KMS-11 (cell line): ENCODE measurements at regions not wholly inside any gene's neighbourhood (a gene's known extent, or its start where the extent isn't known, plus 50 kb on each side); places are given as distances from the start of the nearest gene placed in this dataset.

Source experiments
- H2AFZ ChIP-seq: fragments of 200-600 bp; sonication (generic); 2 replicates; pipeline ENCODE4 v1.6.1; 2016; ENCODE audit warnings: antibody characterized with exemption, mixed run types, low read depth
- H3K27ac ChIP-seq: fragments of 200-600 bp; sonication (generic); 2 replicates; pipeline ENCODE4 v1.6.1; 2016; ENCODE audit warnings: mild to moderate bottlenecking, mixed run types
- H3K27me3 ChIP-seq: fragments of 200-600 bp; sonication (generic); 2 replicates; pipeline ENCODE4 v1.6.1; 2017; ENCODE audit warnings: mild to moderate bottlenecking, low read depth, mixed run types, moderate library complexity; ENCODE audit not compliant: insufficient read depth
- H3K36me3 ChIP-seq: fragments of 200-600 bp; sonication (generic); 2 replicates; pipeline ENCODE4 v1.6.1; 2017; ENCODE audit warnings: mild to moderate bottlenecking, mixed run types; ENCODE audit not compliant: insufficient read depth
- H3K4me1 ChIP-seq: fragments of 200-600 bp; sonication (generic); 2 replicates; pipeline ENCODE4 v1.6.1; 2016; ENCODE audit warnings: mild to moderate bottlenecking, low read depth, mixed run types; ENCODE audit not compliant: poor library complexity, severe bottlenecking
- H3K4me2 ChIP-seq: fragments of 200-600 bp; sonication (generic); 2 replicates; pipeline ENCODE4 v1.7.0; 2016; ENCODE audit warnings: mild to moderate bottlenecking, mixed run types
- H3K4me3 ChIP-seq: fragments of 200-600 bp; sonication (generic); IDR thresholded peaks from 2 replicates; pipeline ENCODE4 v1.6.1; 2017; ENCODE audit warnings: low read depth, low read length, mixed read lengths; ENCODE audit not compliant: insufficient read depth
- H3K79me2 ChIP-seq: fragments of 200-600 bp; sonication (generic); 2 replicates; pipeline ENCODE4 v1.6.1; 2016; ENCODE audit warnings: low read depth, mixed run types; ENCODE audit not compliant: insufficient read depth
- H3K9ac ChIP-seq: fragments of 200-600 bp; sonication (generic); 2 replicates; pipeline ENCODE4 v1.6.1; 2016; ENCODE audit warnings: mild to moderate bottlenecking, mixed run types
- H4K20me1 ChIP-seq: fragments of 200-600 bp; sonication (generic); 2 replicates; pipeline ENCODE4 v1.6.1; 2016; ENCODE audit warnings: mild to moderate bottlenecking, mixed run types; ENCODE audit not compliant: insufficient read depth
- TF ChIP-seq, protein P1 (sequence below): fragments of 200-600 bp; sonication (generic); conservative IDR thresholded peaks from 2 replicates; pipeline ENCODE4 v1.6.1; 2017; ENCODE audit warnings: low read depth, mild to moderate bottlenecking, antibody characterized with exemption, low read length, moderate library complexity, mixed read lengths

DNA sequence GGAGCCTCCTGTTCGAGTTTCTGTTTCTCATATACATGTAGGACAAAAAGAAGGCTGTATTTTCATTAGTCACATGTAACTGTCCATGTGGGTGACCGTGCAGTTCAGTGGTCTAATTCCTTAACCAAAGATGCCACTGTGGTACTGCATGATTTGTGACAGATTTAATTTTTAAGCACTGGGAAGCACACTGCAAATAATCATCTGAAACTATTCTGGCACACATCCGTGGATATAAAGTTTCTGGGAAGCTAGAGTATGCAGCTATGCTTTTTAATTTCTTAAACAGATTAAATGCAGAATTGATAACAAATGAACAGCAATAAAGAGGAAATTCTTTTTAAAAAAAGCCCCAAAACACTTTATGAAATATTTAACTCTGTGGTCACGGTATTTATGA lies 254.8 kb downstream of the LMO4 start:
- Histone ChIP-seq H3K79me2 (no peaks in the 10 kb centered on the region), H2AFZ (no peak overlapping the region), H3K36me3 (no peaks in the 10 kb centered on the region), H3K4me3 (no peak overlapping the region), H3K27ac (no peak overlapping the region), H4K20me1 (no peaks in the 10 kb centered on the region), H3K4me1 (no peaks in the 10 kb centered on the region), H3K27me3 (no peaks in the 10 kb centered on the region), H3K9ac (no peak overlapping the region), H3K4me2 (no peak overlapping the region)
- TF ChIP-seq, protein P1, sequence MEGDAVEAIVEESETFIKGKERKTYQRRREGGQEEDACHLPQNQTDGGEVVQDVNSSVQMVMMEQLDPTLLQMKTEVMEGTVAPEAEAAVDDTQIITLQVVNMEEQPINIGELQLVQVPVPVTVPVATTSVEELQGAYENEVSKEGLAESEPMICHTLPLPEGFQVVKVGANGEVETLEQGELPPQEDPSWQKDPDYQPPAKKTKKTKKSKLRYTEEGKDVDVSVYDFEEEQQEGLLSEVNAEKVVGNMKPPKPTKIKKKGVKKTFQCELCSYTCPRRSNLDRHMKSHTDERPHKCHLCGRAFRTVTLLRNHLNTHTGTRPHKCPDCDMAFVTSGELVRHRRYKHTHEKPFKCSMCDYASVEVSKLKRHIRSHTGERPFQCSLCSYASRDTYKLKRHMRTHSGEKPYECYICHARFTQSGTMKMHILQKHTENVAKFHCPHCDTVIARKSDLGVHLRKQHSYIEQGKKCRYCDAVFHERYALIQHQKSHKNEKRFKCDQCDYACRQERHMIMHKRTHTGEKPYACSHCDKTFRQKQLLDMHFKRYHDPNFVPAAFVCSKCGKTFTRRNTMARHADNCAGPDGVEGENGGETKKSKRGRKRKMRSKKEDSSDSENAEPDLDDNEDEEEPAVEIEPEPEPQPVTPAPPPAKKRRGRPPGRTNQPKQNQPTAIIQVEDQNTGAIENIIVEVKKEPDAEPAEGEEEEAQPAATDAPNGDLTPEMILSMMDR: no peak

DNA sequence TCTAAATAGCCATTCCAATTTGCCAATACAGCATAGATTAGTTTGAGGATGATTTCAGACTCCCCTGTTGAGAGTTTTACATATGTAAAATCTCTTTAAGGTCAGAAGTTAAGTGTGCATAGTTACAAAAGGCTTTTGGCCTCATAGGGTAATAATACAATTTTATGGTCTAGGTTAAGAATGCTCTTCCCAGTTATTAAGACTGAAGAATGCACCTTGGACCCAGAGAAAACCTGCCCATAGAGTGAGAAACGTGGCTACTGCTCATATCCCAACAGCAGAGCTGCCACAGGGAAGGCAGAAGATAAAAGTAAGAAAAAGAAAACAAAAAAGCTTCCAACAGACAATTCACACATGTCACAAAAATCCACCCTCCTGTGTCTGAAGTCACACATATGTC lies 255.9 kb downstream of the LMO4 start:
- Histone ChIP-seq H3K4me2 (no peak overlapping the region), H3K4me1 (no peaks in the 10 kb centered on the region), H3K79me2 (no peaks in the 10 kb centered on the region), H3K36me3 (no peaks in the 10 kb centered on the region), H2AFZ (no peak overlapping the region), H3K27ac (no peak overlapping the region), H4K20me1 (no peaks in the 10 kb centered on the region), H3K4me3 (no peak overlapping the region), H3K9ac (no peak overlapping the region), H3K27me3 (no peaks in the 10 kb centered on the region)
- TF ChIP-seq, protein P1: no peak

DNA sequence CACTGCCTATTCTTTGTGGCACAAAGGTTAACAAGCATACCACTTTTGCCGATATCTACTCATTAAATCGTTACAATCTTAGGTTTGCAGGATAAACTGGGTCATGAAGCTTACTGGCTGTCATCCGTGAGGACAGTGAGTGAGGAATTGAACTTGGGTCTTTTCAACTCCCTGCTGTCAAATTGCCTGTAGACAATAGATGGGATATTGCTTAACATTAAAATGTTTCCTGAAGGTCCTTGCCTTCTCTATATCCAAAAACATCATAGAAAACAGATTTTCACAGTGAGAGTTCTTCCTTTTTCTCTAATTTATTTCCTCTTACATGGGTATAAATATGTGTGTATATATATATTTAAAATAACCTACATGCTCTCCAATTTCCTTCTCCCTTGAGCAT lies 257.8 kb downstream of the LMO4 start:
- no peak overlapping the region for H3K4me3 ChIP-seq
- no peaks in the 10 kb centered on the region for H3K36me3 ChIP-seq
- H3K79me2 ChIP-seq: no peaks in the 10 kb centered on the region
- TF ChIP-seq, protein P1: no peak
- H3K4me1 ChIP-seq: no peaks in the 10 kb centered on the region
- no peaks in the 10 kb centered on the region for H3K27me3 ChIP-seq
- no peak overlapping the region for H3K27ac ChIP-seq
- H3K4me2 ChIP-seq: no peak overlapping the region
- no peak overlapping the region for H3K9ac ChIP-seq
- H4K20me1 ChIP-seq: no peaks in the 10 kb centered on the region
- no peak overlapping the region for H2AFZ ChIP-seq

DNA sequence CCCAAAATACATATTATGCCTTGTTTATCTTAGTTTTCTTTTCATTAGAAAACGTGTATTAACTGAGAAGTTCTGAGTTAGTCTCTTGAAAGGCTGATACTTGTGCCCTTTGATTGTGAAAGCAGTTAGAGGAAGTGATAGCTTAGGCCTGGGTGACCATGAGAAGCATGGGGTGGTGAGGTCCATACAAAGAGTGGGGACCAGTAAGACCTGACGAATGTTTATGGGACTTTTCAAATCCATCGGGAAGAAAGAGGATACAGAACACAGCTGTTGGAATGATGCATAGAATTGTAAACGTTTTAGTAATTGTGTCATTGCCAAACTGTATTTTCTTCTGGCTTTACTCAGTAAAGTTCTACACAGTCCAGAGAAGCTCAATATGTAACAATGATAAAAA lies 259.8 kb downstream of the LMO4 start:
- Histone ChIP-seq H3K4me1 (no peaks in the 10 kb centered on the region), H2AFZ (no peak overlapping the region), H3K79me2 (no peaks in the 10 kb centered on the region), H3K9ac (no peak overlapping the region), H3K36me3 (no peaks in the 10 kb centered on the region), H3K27me3 (no peaks in the 10 kb centered on the region), H4K20me1 (no peaks in the 10 kb centered on the region), H3K4me3 (no peak overlapping the region), H3K27ac (no peak overlapping the region), H3K4me2 (no peak overlapping the region)
- TF ChIP-seq, protein P1: no peak

DNA sequence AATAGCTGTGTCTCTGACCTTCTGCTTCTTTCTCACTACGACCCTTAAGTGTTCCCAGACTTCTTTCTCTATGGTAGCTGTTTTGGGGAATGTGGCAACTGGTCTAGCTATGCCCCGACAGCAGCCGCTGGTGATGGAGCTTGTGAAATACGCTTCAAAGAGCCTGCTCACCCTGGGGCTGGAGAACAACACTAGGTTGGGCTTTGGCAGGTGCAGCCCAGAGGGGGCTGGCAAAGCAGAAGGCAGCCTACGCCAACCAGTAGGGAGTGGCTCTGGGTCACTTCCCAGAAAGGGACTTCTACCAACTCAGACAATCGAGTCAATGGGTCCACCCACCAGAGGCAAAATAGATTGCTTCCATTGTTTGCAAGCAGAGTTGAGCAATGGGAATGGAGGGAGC lies 262.8 kb downstream of the LMO4 start:
- no peak overlapping the region for H2AFZ ChIP-seq
- H3K79me2 ChIP-seq: no peaks in the 10 kb centered on the region
- no peaks in the 10 kb centered on the region for H4K20me1 ChIP-seq
- no peak overlapping the region for H3K9ac ChIP-seq
- H3K4me3 ChIP-seq: no peak overlapping the region
- no peak overlapping the region for H3K4me2 ChIP-seq
- H3K27me3 ChIP-seq: no peaks in the 10 kb centered on the region
- no peak overlapping the region for H3K27ac ChIP-seq
- no peaks in the 10 kb centered on the region for H3K4me1 ChIP-seq
- TF ChIP-seq, protein P1: no peak
- no peaks in the 10 kb centered on the region for H3K36me3 ChIP-seq
